GM12878 (cell line): ENCODE measurements at regions not wholly inside any gene's neighbourhood (a gene's known extent, or its start where the extent isn't known, plus 50 kb on each side); places are given as distances from the start of the nearest gene placed in this dataset.

Experiments used
- ATAC-seq: fragments of 200-7000 bp; cut with Tn5 transposase; 3 replicates; pipeline ENCODE4 v1.9.1; 2020; ENCODE audit warnings: mild to moderate bottlenecking, moderate library complexity
- BruUV-seq: library from RNA; stranded (reverse); fragments of 400-500 nt; replicated peaks from 2 replicates; lab custom pipeline; 2021; lab: Mats Ljungman, UMichigan
- CTCF ChIA-PET: fragments of 300-600 bp; sonication (Branson Sonifier 250); formaldehyde crosslinking; extraction: SDS; loops from one replicate; lab custom pipeline; 2021; ENCODE audit warnings: inconsistent platforms; lab: Yijun Ruan, JAX
- POLR2A ChIA-PET: fragments of 350-600 bp; formaldehyde crosslinking; extraction: SDS; loops from one replicate; lab custom pipeline; 2021; ENCODE audit warnings: inconsistent platforms; lab: Charles Lee
- RAD21 ChIA-PET: fragments of 300-600 bp; sonication (Branson Sonifier 250); formaldehyde crosslinking; loops from one replicate; lab custom pipeline; 2023; ENCODE audit warnings: antibody characterized with exemption; ENCODE audit not compliant: unreplicated experiment; lab: Charles Lee
- SMC1A ChIA-PET: fragments of 300-600 bp; sonication (Branson Sonifier 250); formaldehyde crosslinking; loops from one replicate; lab custom pipeline; 2023; ENCODE audit not compliant: unreplicated experiment, uncharacterized antibody; lab: Charles Lee
- DNase-seq: peaks from one replicate; pipeline ENCODE4 v3.0.0-alpha.2; 2011; ENCODE audit warnings: low read depth, low spot score
- FAIRE-seq: peaks from 3 replicates; lab custom pipeline; 2011; peaks lifted over from hg19 to GRCh38; lab: Jason Lieb, UNC
- H2AFZ ChIP-seq: 2 replicates; pipeline ENCODE4 v1.6.0; 2011; ENCODE audit warnings: low read depth, low read length, control low read depth; ENCODE audit not compliant: control insufficient read depth
- H3K27ac ChIP-seq: 2 replicates; pipeline ENCODE4 v1.5.1; 2011; ENCODE audit warnings: control low read depth; ENCODE audit not compliant: control insufficient read depth, insufficient read depth
- H3K27me3 ChIP-seq, 2 experiments: replicated peaks in 1 of 2; 2 replicates each; pipeline versions ENCODE4 v1.6.0 to v1.6.1; 2011; ENCODE audit warnings: low read length in 1 of 2; ENCODE audit not compliant: control insufficient read depth in 2 of 2, insufficient read depth in 2 of 2
- H3K36me3 ChIP-seq, 2 experiments: 2 replicates each; pipeline ENCODE4 v1.5.1; 2011; ENCODE audit warnings: low read length in 1 of 2; ENCODE audit not compliant: control insufficient read depth in 2 of 2, insufficient read depth in 2 of 2
- H3K4me1 ChIP-seq: 2 replicates; pipeline ENCODE4 v1.6.1; 2011; ENCODE audit warnings: mild to moderate bottlenecking, low read length, moderate library complexity, mixed read lengths; ENCODE audit not compliant: control insufficient read depth, insufficient read depth
- H3K4me2 ChIP-seq: 2 replicates; pipeline ENCODE4 v1.6.0; 2011; ENCODE audit warnings: control low read depth; ENCODE audit not compliant: control insufficient read depth, insufficient read depth
- H3K4me3 ChIP-seq: fragments of 200-600 bp; sonication (generic); 2 replicates; pipeline ENCODE4 v1.5.1; 2016
- H3K79me2 ChIP-seq: 2 replicates; pipeline ENCODE4 v1.6.0; 2011; ENCODE audit warnings: low read length; ENCODE audit not compliant: control insufficient read depth, insufficient read depth
- H3K9ac ChIP-seq: 2 replicates; pipeline ENCODE4 v1.8.0; 2011; ENCODE audit warnings: low read length, control low read depth, mixed read lengths; ENCODE audit not compliant: control insufficient read depth, insufficient read depth
- H3K9me3 ChIP-seq: replicated peaks from 3 replicates; pipeline ENCODE4 v1.5.1; 2011; ENCODE audit warnings: mild to moderate bottlenecking, low read length; ENCODE audit not compliant: control insufficient read depth, insufficient read depth
- H4K20me1 ChIP-seq: 2 replicates; pipeline ENCODE4 v1.6.0; 2011; ENCODE audit not compliant: control insufficient read depth, insufficient read depth
- CBX5 ChIP-seq: sonication (generic); IDR thresholded peaks from 2 replicates; pipeline ENCODE4 v1.6.1; 2016; ENCODE audit warnings: low read depth, moderate library complexity, mild to moderate bottlenecking, inconsistent platforms
- CHD1 ChIP-seq: IDR thresholded peaks from 2 replicates; pipeline ENCODE4 v1.6.1; 2012; ENCODE audit warnings: low read depth, low read length, improper control_type of control experiment
- EP300 ChIP-seq, 2 experiments: fragments of 150-350 bp in 1 of 2; IDR thresholded peaks; 2 replicates each; pipeline ENCODE4 v1.6.1; 2011 to 2012; ENCODE audit warnings: low read depth in 2 of 2, low read length in 2 of 2, borderline replicate concordance in 1 of 2, improper control_type of control experiment in 1 of 2, inconsistent platforms in 1 of 2; ENCODE audit not compliant: control insufficient read depth in 1 of 2
- GATAD2B ChIP-seq: fragments of 450-650 bp; conservative IDR thresholded peaks from 2 replicates; pipeline ENCODE4 v1.6.1; 2017; ENCODE audit warnings: low read depth, mild to moderate bottlenecking, moderate library complexity
- IKZF1 ChIP-seq: fragments of 450-650 bp; conservative IDR thresholded peaks from 2 replicates; pipeline ENCODE4 v1.6.1; 2017; ENCODE audit warnings: antibody characterized with exemption, mild to moderate bottlenecking
- KAT2A ChIP-seq: conservative IDR thresholded peaks from 2 replicates; pipeline ENCODE4 v1.6.1; 2011; ENCODE audit warnings: low read depth, low read length; ENCODE audit not compliant: control insufficient read depth
- NFXL1 ChIP-seq: fragments of 450-650 bp; IDR thresholded peaks from 2 replicates; pipeline ENCODE4 v1.6.1; 2017; ENCODE audit warnings: antibody characterized with exemption, mild to moderate bottlenecking, borderline replicate concordance
- NFYA ChIP-seq: IDR thresholded peaks from 2 replicates; pipeline ENCODE4 v1.6.1; 2011; ENCODE audit warnings: low read depth, mild to moderate bottlenecking, low read length, improper control_type of control experiment, borderline replicate concordance
- POU2F2 ChIP-seq: IDR thresholded peaks from 3 replicates; pipeline ENCODE4 v1.6.1; 2011; ENCODE audit warnings: low read depth, mild to moderate bottlenecking, low read length, borderline replicate concordance
- RB1 ChIP-seq: fragments of 450-650 bp; formaldehyde crosslinking; IDR thresholded peaks from 2 replicates; pipeline ENCODE4 v1.6.1; 2017; ENCODE audit warnings: mild to moderate bottlenecking, borderline replicate concordance
- RELA ChIP-seq: fragments of 450-650 bp; IDR thresholded peaks from 2 replicates; pipeline ENCODE4 v1.8.0; 2014; ENCODE audit warnings: borderline replicate concordance; ENCODE audit not compliant: partially characterized antibody
- RFX5 ChIP-seq: IDR thresholded peaks from 2 replicates; pipeline ENCODE4 v1.6.1; 2011; ENCODE audit warnings: low read depth, low read length, improper control_type of control experiment
- RUNX3 ChIP-seq: IDR thresholded peaks from 2 replicates; pipeline ENCODE4 v1.6.1; 2012; ENCODE audit warnings: low read length, inconsistent platforms
- SMC3 ChIP-seq: IDR thresholded peaks from 2 replicates; pipeline ENCODE4 v1.6.1; 2011; ENCODE audit warnings: low read length, improper control_type of control experiment, borderline replicate concordance
- SREBF1 ChIP-seq: IDR thresholded peaks from 2 replicates; pipeline ENCODE4 v1.6.1; 2012; ENCODE audit warnings: mild to moderate bottlenecking, low read length
- WGBS: methylation state at CpG from one replicate; pipeline ENCODE4 v1.1.6; 2016; ENCODE audit warnings: low lambda C conversion rate; ENCODE audit not compliant: insufficient replicate concordance, insufficient coverage; ENCODE audit errors: missing lambda C conversion rate; 5-methylcytosine and 5-hydroxymethylcytosine counted together
- in situ Hi-C: fragments of 300-500 bp; cut with MboI; formaldehyde crosslinking; loops from 9 replicates; pipeline ENCODE4 v1.14.3; 2018; ENCODE audit warnings: mixed read lengths
- intact Hi-C: fragments of 100-400 bp; cut with micrococcal nuclease; formaldehyde crosslinking; loops from one replicate; pipeline ENCODE4 v1.14.2; 2022; ENCODE audit not compliant: unreplicated experiment
- TF ChIP-seq, protein P1 (sequence below): fragments of 450-650 bp; formaldehyde crosslinking; IDR thresholded peaks from 2 replicates; pipeline ENCODE4 v1.4.0; 2020; ENCODE audit warnings: mild to moderate bottlenecking, moderate library complexity
- TF ChIP-seq, protein P2 (sequence below): IDR thresholded peaks from 2 replicates; pipeline ENCODE4 v1.6.1; 2012; ENCODE audit warnings: mild to moderate bottlenecking, low read depth, low read length

DNA sequence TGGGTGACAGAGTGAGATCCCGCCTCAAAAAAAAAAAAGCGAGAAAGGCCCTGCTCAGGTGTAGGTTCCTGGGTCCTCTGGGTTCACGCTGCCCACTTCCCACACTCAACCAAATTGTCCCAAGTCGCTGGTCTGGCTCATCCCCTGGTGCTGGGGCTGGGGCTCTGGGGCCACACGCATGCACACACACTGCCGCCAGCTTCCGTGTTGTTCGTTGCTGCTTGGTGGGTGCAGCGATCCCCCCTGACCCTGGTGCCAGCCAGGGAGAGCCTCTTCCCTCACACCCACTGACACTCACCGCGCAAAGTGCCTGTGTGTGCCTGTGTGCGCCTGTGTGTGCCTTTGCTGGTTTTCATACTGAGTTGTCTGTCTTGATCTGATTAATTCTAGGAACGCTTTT, 124.1 kb upstream of the NKX1-1 start:
- ChIA-PET RAD21 (no interaction called here), POLR2A (no interaction called here), SMC1A (no interaction called here), CTCF (no interaction called here)
- Histone ChIP-seq H3K36me3 (no peaks in the 10 kb centered on the region), H3K4me3 (no peak overlapping the region), H3K27me3 (no peaks in the 10 kb centered on the region), H4K20me1 (no peaks in the 10 kb centered on the region), H2AFZ (no peak overlapping the region), H3K4me1 (no peaks in the 10 kb centered on the region), H3K9ac (no peak overlapping the region), H3K4me2 (no peak overlapping the region), H3K79me2 (no peaks in the 10 kb centered on the region), H3K27ac (no peak overlapping the region), H3K9me3 (no peaks in the 10 kb centered on the region; the same call in 2 of the 3 replicates)
- in situ Hi-C loops (no loop called here), intact Hi-C loops (no loop called here)
- FAIRE-seq, result no peak
- BruUV-seq, result no TSS peak
- no peak for ATAC-seq
- 53% methylated on average over 13 of the region's 13 CpGs for WGBS
- no peak for DNase-seq
- TF ChIP-seq SMC3 (no peak), NFYA (no peak), CBX5 (no peak), NFXL1 (no peak), POU2F2 (no peak), RB1 (no peak), SREBF1 (no peak), IKZF1 (no peak), RFX5 (no peak), CHD1 (no peak), KAT2A (no peak), EP300 (IDR thresholded peaks at IDR 0.05; ENCODE audit: borderline replicate concordance in 1 of 2, control insufficient read depth in 1 of 2, low read depth in 2 of 2, low read length in 2 of 2) (no peak), GATAD2B (no peak), RELA (no peak), RUNX3 (no peak)
- TF ChIP-seq, protein P1, sequence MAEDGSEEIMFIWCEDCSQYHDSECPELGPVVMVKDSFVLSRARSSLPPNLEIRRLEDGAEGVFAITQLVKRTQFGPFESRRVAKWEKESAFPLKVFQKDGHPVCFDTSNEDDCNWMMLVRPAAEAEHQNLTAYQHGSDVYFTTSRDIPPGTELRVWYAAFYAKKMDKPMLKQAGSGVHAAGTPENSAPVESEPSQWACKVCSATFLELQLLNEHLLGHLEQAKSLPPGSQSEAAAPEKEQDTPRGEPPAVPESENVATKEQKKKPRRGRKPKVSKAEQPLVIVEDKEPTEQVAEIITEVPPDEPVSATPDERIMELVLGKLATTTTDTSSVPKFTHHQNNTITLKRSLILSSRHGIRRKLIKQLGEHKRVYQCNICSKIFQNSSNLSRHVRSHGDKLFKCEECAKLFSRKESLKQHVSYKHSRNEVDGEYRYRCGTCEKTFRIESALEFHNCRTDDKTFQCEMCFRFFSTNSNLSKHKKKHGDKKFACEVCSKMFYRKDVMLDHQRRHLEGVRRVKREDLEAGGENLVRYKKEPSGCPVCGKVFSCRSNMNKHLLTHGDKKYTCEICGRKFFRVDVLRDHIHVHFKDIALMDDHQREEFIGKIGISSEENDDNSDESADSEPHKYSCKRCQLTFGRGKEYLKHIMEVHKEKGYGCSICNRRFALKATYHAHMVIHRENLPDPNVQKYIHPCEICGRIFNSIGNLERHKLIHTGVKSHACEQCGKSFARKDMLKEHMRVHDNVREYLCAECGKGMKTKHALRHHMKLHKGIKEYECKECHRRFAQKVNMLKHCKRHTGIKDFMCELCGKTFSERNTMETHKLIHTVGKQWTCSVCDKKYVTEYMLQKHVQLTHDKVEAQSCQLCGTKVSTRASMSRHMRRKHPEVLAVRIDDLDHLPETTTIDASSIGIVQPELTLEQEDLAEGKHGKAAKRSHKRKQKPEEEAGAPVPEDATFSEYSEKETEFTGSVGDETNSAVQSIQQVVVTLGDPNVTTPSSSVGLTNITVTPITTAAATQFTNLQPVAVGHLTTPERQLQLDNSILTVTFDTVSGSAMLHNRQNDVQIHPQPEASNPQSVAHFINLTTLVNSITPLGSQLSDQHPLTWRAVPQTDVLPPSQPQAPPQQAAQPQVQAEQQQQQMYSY (CRISPR knock-in tag), result no peak
- TF ChIP-seq, protein P2, sequence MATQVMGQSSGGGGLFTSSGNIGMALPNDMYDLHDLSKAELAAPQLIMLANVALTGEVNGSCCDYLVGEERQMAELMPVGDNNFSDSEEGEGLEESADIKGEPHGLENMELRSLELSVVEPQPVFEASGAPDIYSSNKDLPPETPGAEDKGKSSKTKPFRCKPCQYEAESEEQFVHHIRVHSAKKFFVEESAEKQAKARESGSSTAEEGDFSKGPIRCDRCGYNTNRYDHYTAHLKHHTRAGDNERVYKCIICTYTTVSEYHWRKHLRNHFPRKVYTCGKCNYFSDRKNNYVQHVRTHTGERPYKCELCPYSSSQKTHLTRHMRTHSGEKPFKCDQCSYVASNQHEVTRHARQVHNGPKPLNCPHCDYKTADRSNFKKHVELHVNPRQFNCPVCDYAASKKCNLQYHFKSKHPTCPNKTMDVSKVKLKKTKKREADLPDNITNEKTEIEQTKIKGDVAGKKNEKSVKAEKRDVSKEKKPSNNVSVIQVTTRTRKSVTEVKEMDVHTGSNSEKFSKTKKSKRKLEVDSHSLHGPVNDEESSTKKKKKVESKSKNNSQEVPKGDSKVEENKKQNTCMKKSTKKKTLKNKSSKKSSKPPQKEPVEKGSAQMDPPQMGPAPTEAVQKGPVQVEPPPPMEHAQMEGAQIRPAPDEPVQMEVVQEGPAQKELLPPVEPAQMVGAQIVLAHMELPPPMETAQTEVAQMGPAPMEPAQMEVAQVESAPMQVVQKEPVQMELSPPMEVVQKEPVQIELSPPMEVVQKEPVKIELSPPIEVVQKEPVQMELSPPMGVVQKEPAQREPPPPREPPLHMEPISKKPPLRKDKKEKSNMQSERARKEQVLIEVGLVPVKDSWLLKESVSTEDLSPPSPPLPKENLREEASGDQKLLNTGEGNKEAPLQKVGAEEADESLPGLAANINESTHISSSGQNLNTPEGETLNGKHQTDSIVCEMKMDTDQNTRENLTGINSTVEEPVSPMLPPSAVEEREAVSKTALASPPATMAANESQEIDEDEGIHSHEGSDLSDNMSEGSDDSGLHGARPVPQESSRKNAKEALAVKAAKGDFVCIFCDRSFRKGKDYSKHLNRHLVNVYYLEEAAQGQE, result no peak
